CD4-positive, alpha-beta T cell (primary cell): ENCODE measurements at regions not wholly inside any gene's neighbourhood (a gene's known extent, or its start where the extent isn't known, plus 50 kb on each side); places are given as distances from the start of the nearest gene placed in this dataset.

Experiments
- ATAC-seq: fragments of 200-7000 bp; cut with Tn5 transposase; one replicate; pipeline ENCODE4 v1.10.0; 2022; ENCODE audit warnings: mild to moderate bottlenecking; ENCODE audit not compliant: poor library complexity
- CTCF ChIA-PET: fragments of 350-600 bp; sonication (Branson Sonifier 250); formaldehyde crosslinking; loops from one replicate; lab custom pipeline; 2021; ENCODE audit warnings: antibody characterized with exemption, inconsistent platforms; lab: Charles Lee
- POLR2A ChIA-PET: fragments of 350-600 bp; sonication (Branson Sonifier 250); formaldehyde crosslinking; loops from one replicate; lab custom pipeline; 2021; ENCODE audit warnings: antibody characterized with exemption, inconsistent platforms; lab: Charles Lee
- DNase-seq, 14 experiments: peaks; one replicate each; pipeline ENCODE4 v3.0.0-alpha.2; 2013 to 2020; ENCODE audit warnings: mixed read lengths in 2 of 14
- H3K27ac ChIP-seq, 2 donors: one replicate each; pipeline versions ENCODE4 v1.5.1 to v1.7.0; 2013; ENCODE audit warnings: low read length in 2 of 2, low read depth in 1 of 2, mild to moderate bottlenecking in 1 of 2
- H3K27me3 ChIP-seq, 2 experiments: 1 replicate in 1 of 2; 2 replicates in 1 of 2; pipeline versions ENCODE4 v1.6.1 to v1.7.0; 2013; ENCODE audit warnings: low read length in 2 of 2, control low read depth in 1 of 2, mild to moderate bottlenecking in 1 of 2, moderate library complexity in 1 of 2; ENCODE audit not compliant: insufficient read depth in 2 of 2, control insufficient read depth in 1 of 2
- H3K36me3 ChIP-seq: one replicate; pipeline ENCODE4 v1.6.1; 2013; ENCODE audit warnings: low read length, control low read depth; ENCODE audit not compliant: insufficient read depth
- H3K4me1 ChIP-seq: one replicate; pipeline ENCODE4 v1.6.1; 2013; ENCODE audit warnings: low read length, control low read depth; ENCODE audit not compliant: insufficient read depth
- H3K4me3 ChIP-seq: one replicate; pipeline ENCODE4 v1.5.1; 2013; ENCODE audit warnings: mild to moderate bottlenecking, low read length, moderate library complexity
- H3K9me3 ChIP-seq, 2 experiments: 1 replicate in 1 of 2; 2 replicates in 1 of 2; pipeline versions ENCODE4 v1.6.1 to v1.7.0; 2013; ENCODE audit warnings: low read length in 2 of 2, mild to moderate bottlenecking in 2 of 2, control low read depth in 1 of 2, moderate library complexity in 1 of 2; ENCODE audit not compliant: control insufficient read depth in 1 of 2, insufficient read depth in 1 of 2
- H3K27ac Mint-ChIP-seq: one replicate; pipeline ENCODE4 v1.8.0; 2020; ENCODE audit warnings: mixed read lengths
- H3K27me3 Mint-ChIP-seq: one replicate; pipeline ENCODE4 v1.8.0; 2021; ENCODE audit warnings: mixed read lengths
- H3K36me3 Mint-ChIP-seq: one replicate; pipeline ENCODE4 v1.8.0; 2021; ENCODE audit warnings: low read depth, mixed read lengths
- H3K4me1 Mint-ChIP-seq: one replicate; pipeline ENCODE4 v1.8.0; 2021; ENCODE audit warnings: low read depth, mixed read lengths
- H3K4me3 Mint-ChIP-seq: one replicate; pipeline ENCODE4 v1.8.0; 2020; ENCODE audit warnings: mild to moderate bottlenecking, mixed read lengths
- H3K9me3 Mint-ChIP-seq: one replicate; pipeline ENCODE4 v1.8.0; 2020; ENCODE audit warnings: mixed read lengths
- CTCF ChIP-seq: fragments of 200-600 bp; IDR thresholded peaks from one replicate; pipeline ENCODE4 v1.8.0; 2022; ENCODE audit warnings: antibody characterized with exemption, mild to moderate bottlenecking
- intact Hi-C, 2 experiments: fragments of 100-400 bp; cut with DNase I in 1 of 2; cut with micrococcal nuclease in 1 of 2; formaldehyde crosslinking; loops; one replicate each; pipeline versions ENCODE4 v1.15.1 to v1.9.0; 2023 to 2025; cut with DNase I, micrococcal nuclease

GRCh38 chr4:4637710-4638109, 95.9 kb upstream of the STX18 start:
- no peaks in the 10 kb centered on the region for H3K27me3 Mint-ChIP-seq
- no peak overlapping the region for H3K27ac Mint-ChIP-seq
- H3K4me3 Mint-ChIP-seq, result no peak overlapping the region
- Histone ChIP-seq H3K9me3 (no peaks in the 10 kb centered on the region), H3K27me3 (no peaks in the 10 kb centered on the region), H3K27ac (no peak overlapping the region), H3K36me3 (no peaks in the 10 kb centered on the region), H3K4me1 (no peaks in the 10 kb centered on the region), H3K4me3 (no peak overlapping the region)
- TF ChIP-seq CTCF, result no peak
- no peak for ATAC-seq
- ChIA-PET POLR2A (no interaction called here), CTCF (no interaction called here)
- no peaks in the 10 kb centered on the region for H3K9me3 Mint-ChIP-seq
- H3K4me1 Mint-ChIP-seq, result no peaks in the 10 kb centered on the region
- intact Hi-C loops, result no loop called here
- no peak for DNase-seq
- peaks cover 3% of the 10 kb centered on the region for H3K36me3 Mint-ChIP-seq

GRCh38 chr4:4633431-4633830, 91.6 kb upstream of the STX18 start:
- Histone ChIP-seq H3K36me3 (no peaks in the 10 kb centered on the region), H3K27ac (no peak overlapping the region), H3K27me3 (no peaks in the 10 kb centered on the region), H3K4me1 (no peaks in the 10 kb centered on the region), H3K4me3 (no peak overlapping the region), H3K9me3 (no peaks in the 10 kb centered on the region)
- H3K36me3 Mint-ChIP-seq, result peaks cover 3% of the 10 kb centered on the region
- ChIA-PET CTCF (no interaction called here), POLR2A (no interaction called here)
- no peaks in the 10 kb centered on the region for H3K27me3 Mint-ChIP-seq
- no peak for TF ChIP-seq CTCF
- no peaks in the 10 kb centered on the region for H3K9me3 Mint-ChIP-seq
- no peak for ATAC-seq
- intact Hi-C loops, result no loop called here
- no peak overlapping the region for H3K4me3 Mint-ChIP-seq
- no peak for DNase-seq
- no peaks in the 10 kb centered on the region for H3K4me1 Mint-ChIP-seq
- H3K27ac Mint-ChIP-seq, result no peak overlapping the region

- H3K27ac Mint-ChIP-seq, result no peak overlapping the region
- Histone ChIP-seq H3K4me1 (no peaks in the 10 kb centered on the region), H3K27me3 (no peaks in the 10 kb centered on the region), H3K36me3 (no peaks in the 10 kb centered on the region), H3K27ac (no peak overlapping the region), H3K9me3 (no peaks in the 10 kb centered on the region), H3K4me3 (no peak overlapping the region)
- no peaks in the 10 kb centered on the region for H3K27me3 Mint-ChIP-seq
- intact Hi-C loops, result no loop called here
- POLR2A ChIA-PET, result no interaction called here
- no peak overlapping the region for H3K4me3 Mint-ChIP-seq
- no peaks in the 10 kb centered on the region for H3K4me1 Mint-ChIP-seq
- CTCF ChIA-PET, result no interaction called here
- ATAC-seq, result no peak
- DNase-seq, result no peak
- H3K36me3 Mint-ChIP-seq, result peaks cover 3% of the 10 kb centered on the region
- H3K9me3 Mint-ChIP-seq, result no peaks in the 10 kb centered on the region
- no peak for TF ChIP-seq CTCF
These were observed 89.3 kb upstream of the STX18 start for GRCh38 chr4:4631150-4631549.
